T-cell (primary cell): ENCODE measurements at regions not wholly inside any gene's neighbourhood (a gene's known extent, or its start where the extent isn't known, plus 50 kb on each side); places are given as distances from the start of the nearest gene placed in this dataset.

Experiments used
- ATAC-seq, 4 experiments: fragments of 200-7000 bp in 3 of 4; fragments of 150-1000 bp in 1 of 4; cut with Tn5 transposase; replicated peaks in 1 of 4; 1 replicate in 3 of 4; 2 replicates in 1 of 4; pipeline ENCODE4 v1.10.0; 2021; ENCODE audit warnings: moderate library complexity in 3 of 4, mild to moderate bottlenecking in 2 of 4, moderate number of reproducible peaks in 1 of 4
- CTCF ChIA-PET, 2 donors: fragments of 300-600 bp; sonication (Branson Sonifier 250); formaldehyde crosslinking; loops; one replicate each; lab custom pipeline; 2022; ENCODE audit warnings: antibody characterized with exemption in 2 of 2; lab: Charles Lee
- POLR2A ChIA-PET, 2 donors: fragments of 300-600 bp; sonication (Branson Sonifier 250); formaldehyde crosslinking; loops; one replicate each; lab custom pipeline; 2022; ENCODE audit warnings: antibody characterized with exemption in 2 of 2; lab: Charles Lee
- DNase-seq, 35 experiments: peaks; one replicate each; pipeline versions ENCODE4 v3.0.0 to v3.0.0-alpha.2; 2013 to 2023
- H3K27ac ChIP-seq: one replicate; pipeline ENCODE4 v1.5.1; 2013; ENCODE audit warnings: low read length
- H3K27me3 ChIP-seq, 2 experiments: replicated peaks in 1 of 2; 1 replicate in 1 of 2; 2 replicates in 1 of 2; pipeline versions ENCODE4 v1.6.1 to v1.7.0; 2013; ENCODE audit warnings: low read length in 1 of 2, mixed read lengths in 1 of 2; ENCODE audit not compliant: control insufficient read depth in 2 of 2, insufficient read depth in 2 of 2; ENCODE audit errors: extremely low read depth in 1 of 2
- H3K36me3 ChIP-seq, 2 donors: 1 replicate in 1 of 2; 2 replicates in 1 of 2; pipeline versions ENCODE4 v1.6.1 to v1.7.0; 2013; ENCODE audit warnings: low read length in 1 of 2; ENCODE audit not compliant: control insufficient read depth in 2 of 2, insufficient read depth in 1 of 2; ENCODE audit errors: extremely low read depth in 1 of 2
- H3K4me1 ChIP-seq, 2 experiments: 1 replicate in 1 of 2; 2 replicates in 1 of 2; pipeline versions ENCODE4 v1.6.1 to v1.7.0; 2013; ENCODE audit warnings: low read length in 2 of 2, mixed read lengths in 1 of 2; ENCODE audit not compliant: insufficient read depth in 2 of 2, control insufficient read depth in 1 of 2; ENCODE audit errors: extremely low read depth in 1 of 2
- H3K4me3 ChIP-seq, 2 donors: 1 replicate in 1 of 2; 2 replicates in 1 of 2; pipeline versions ENCODE4 v1.5.1 to v1.7.0; 2013; ENCODE audit warnings: mild to moderate bottlenecking in 2 of 2, low read length in 1 of 2, moderate library complexity in 1 of 2; ENCODE audit not compliant: control insufficient read depth in 1 of 2; ENCODE audit errors: extremely low read depth in 1 of 2
- H3K9me3 ChIP-seq: 2 replicates; pipeline ENCODE4 v1.7.0; 2013
- H3K27ac Mint-ChIP-seq, 2 donors: one replicate each; pipeline ENCODE4 v1.8.0; 2020 to 2021; ENCODE audit warnings: mild to moderate bottlenecking in 2 of 2, mixed read lengths in 2 of 2
- H3K27me3 Mint-ChIP-seq, 2 donors: one replicate each; pipeline ENCODE4 v1.8.0; 2021 to 2022; ENCODE audit warnings: mixed read lengths in 2 of 2
- H3K36me3 Mint-ChIP-seq: one replicate; pipeline ENCODE4 v1.8.0; 2021; ENCODE audit warnings: mixed read lengths
- H3K4me1 Mint-ChIP-seq, 3 donors: one replicate each; pipeline ENCODE4 v1.8.0; 2020 to 2022; ENCODE audit warnings: mixed read lengths in 3 of 3, mild to moderate bottlenecking in 1 of 3
- H3K4me3 Mint-ChIP-seq, 3 donors: one replicate each; pipeline ENCODE4 v1.8.0; 2020 to 2022; ENCODE audit warnings: mild to moderate bottlenecking in 3 of 3, mixed read lengths in 3 of 3, moderate library complexity in 3 of 3
- H3K9me3 Mint-ChIP-seq, 3 donors: one replicate each; pipeline ENCODE4 v1.8.0; 2020 to 2022; ENCODE audit warnings: mixed read lengths in 3 of 3
- WGBS: methylation state at CpG from one replicate; pipeline ENCODE4 v1.1.5; 2013; ENCODE audit warnings: missing lambda C conversion rate; ENCODE audit not compliant: insufficient coverage; 5-methylcytosine and 5-hydroxymethylcytosine counted together

- Histone ChIP-seq H3K9me3 (no peaks in the 10 kb centered on the region), H3K4me1 (no peaks in the 10 kb centered on the region), H3K4me3 (no peak overlapping the region), H3K36me3 (no peaks in the 10 kb centered on the region), H3K27me3 (peaks cover 0 to 7% of the 10 kb centered on the region in 2 experiments), H3K27ac (no peak overlapping the region)
- H3K36me3 Mint-ChIP-seq = no peaks in the 10 kb centered on the region
- H3K4me1 Mint-ChIP-seq = no peaks in the 10 kb centered on the region
- ChIA-PET CTCF (no interaction called here), POLR2A (no interaction called here)
- DNase-seq (no peak), ATAC-seq (no peak)
- H3K4me3 Mint-ChIP-seq = no peak overlapping the region
- H3K9me3 Mint-ChIP-seq = peaks cover 0 to 5% (median 0%) of the 10 kb centered on the region in 3 donors
- H3K27ac Mint-ChIP-seq = no peak overlapping the region
- WGBS = 100% methylated on average over 2 of the region's 4 CpGs
- peaks cover 0 to 9% of the 10 kb centered on the region in 2 donors for H3K27me3 Mint-ChIP-seq
These were observed 191.6 kb upstream of the NCAM1 start for GRCh38 chr11:112769584-112769983.

- Histone ChIP-seq H3K36me3 (no peaks in the 10 kb centered on the region), H3K4me1 (no peaks in the 10 kb centered on the region), H3K4me3 (no peak overlapping the region), H3K9me3 (no peaks in the 10 kb centered on the region), H3K27ac (no peak overlapping the region), H3K27me3 (peaks cover 0 to 7% of the 10 kb centered on the region in 2 experiments)
- DNase-seq (no peak), ATAC-seq (no peak)
- Mint-ChIP-seq H3K27ac (no peak overlapping the region), H3K4me3 (no peak overlapping the region), H3K9me3 (peaks cover 0 to 5% (median 0%) of the 10 kb centered on the region in 3 donors), H3K27me3 (peaks cover 0 to 9% of the 10 kb centered on the region in 2 donors), H3K36me3 (no peaks in the 10 kb centered on the region), H3K4me1 (no peaks in the 10 kb centered on the region)
- ChIA-PET POLR2A (no interaction called here), CTCF (no interaction called here)
- 88% methylated on average over 4 of the region's 5 CpGs for WGBS
These were observed 191.2 kb upstream of the NCAM1 start for GRCh38 chr11:112770033-112770432.

- CTCF ChIA-PET = no interaction called here
- ATAC-seq = no peak
These were observed 190.7 kb upstream of the NCAM1 start for GRCh38 chr11:112770487-112770886.

GRCh38 chr11:112771851-112772250 lies 189.4 kb upstream of the NCAM1 start:
- no peak for DNase-seq
- H3K9me3 ChIP-seq = no peaks in the 10 kb centered on the region
- peaks cover 0 to 9% of the 10 kb centered on the region in 2 donors for H3K27me3 Mint-ChIP-seq
- H3K27ac ChIP-seq = no peak overlapping the region
- H3K4me1 ChIP-seq = no peaks in the 10 kb centered on the region
- no CpG with 5 or more reads among the region's 2 CpGs for WGBS
- no peak overlapping the region for H3K27ac Mint-ChIP-seq
- ATAC-seq = no peak
- H3K4me3 ChIP-seq = no peak overlapping the region
- ChIA-PET POLR2A (no interaction called here), CTCF (no interaction called here)
- no peak overlapping the region for H3K4me3 Mint-ChIP-seq
- peaks cover 0 to 5% (median 0%) of the 10 kb centered on the region in 3 donors for H3K9me3 Mint-ChIP-seq
- H3K36me3 ChIP-seq = no peaks in the 10 kb centered on the region
- no peaks in the 10 kb centered on the region for H3K4me1 Mint-ChIP-seq
- no peaks in the 10 kb centered on the region for H3K36me3 Mint-ChIP-seq
- H3K27me3 ChIP-seq = peaks cover 0 to 7% of the 10 kb centered on the region in 2 experiments

More at GRCh38 chr11:112770487-112770886, 190.7 kb upstream of the NCAM1 start:
- POLR2A ChIA-PET = no interaction called here
- H3K4me3 ChIP-seq = no peak overlapping the region
- Mint-ChIP-seq H3K27me3 (peaks cover 0 to 9% of the 10 kb centered on the region in 2 donors), H3K9me3 (peaks cover 0 to 5% (median 0%) of the 10 kb centered on the region in 3 donors), H3K27ac (no peak overlapping the region), H3K4me3 (no peak overlapping the region), H3K36me3 (no peaks in the 10 kb centered on the region), H3K4me1 (no peaks in the 10 kb centered on the region)
- DNase-seq = no peak
- H3K36me3 ChIP-seq = no peaks in the 10 kb centered on the region
- WGBS = 100% methylated on average over 1 of the region's 3 CpGs
- H3K27ac ChIP-seq = no peak overlapping the region
- H3K9me3 ChIP-seq = no peaks in the 10 kb centered on the region
- H3K4me1 ChIP-seq = no peaks in the 10 kb centered on the region
- H3K27me3 ChIP-seq = peaks cover 0 to 7% of the 10 kb centered on the region in 2 experiments

- Histone ChIP-seq H3K27me3 (peaks cover 0 to 17% of the 10 kb centered on the region in 2 experiments), H3K9me3 (no peaks in the 10 kb centered on the region), H3K4me3 (no peak overlapping the region), H3K4me1 (no peaks in the 10 kb centered on the region), H3K36me3 (no peaks in the 10 kb centered on the region), H3K27ac (no peak overlapping the region)
- H3K4me1 Mint-ChIP-seq = no peaks in the 10 kb centered on the region
- no peak overlapping the region for H3K4me3 Mint-ChIP-seq
- ATAC-seq (no peak), DNase-seq (no peak)
- WGBS = 83% methylated on average over 4 of the region's 4 CpGs
- peaks cover 0 to 5% (median 0%) of the 10 kb centered on the region in 3 donors for H3K9me3 Mint-ChIP-seq
- no peaks in the 10 kb centered on the region for H3K36me3 Mint-ChIP-seq
- CTCF ChIA-PET = no interaction called here
- POLR2A ChIA-PET = no interaction called here
- no peak overlapping the region for H3K27ac Mint-ChIP-seq
- peaks cover 0 to 9% of the 10 kb centered on the region in 2 donors for H3K27me3 Mint-ChIP-seq
These were observed 188.0 kb upstream of the NCAM1 start for GRCh38 chr11:112773264-112773663.

GRCh38 chr11:112776834-112777233 lies 184.4 kb upstream of the NCAM1 start:
- H3K36me3 ChIP-seq = no peaks in the 10 kb centered on the region
- no peaks in the 10 kb centered on the region for H3K9me3 ChIP-seq
- H3K9me3 Mint-ChIP-seq = no peaks in the 10 kb centered on the region
- H3K4me3 Mint-ChIP-seq = no peak overlapping the region
- no peak overlapping the region for H3K27ac ChIP-seq
- ATAC-seq (no peak), DNase-seq (no peak)
- no peaks in the 10 kb centered on the region for H3K4me1 Mint-ChIP-seq
- ChIA-PET CTCF (no interaction called here), POLR2A (no interaction called here)
- H3K27me3 ChIP-seq = peaks cover 0 to 18% of the 10 kb centered on the region in 2 experiments
- peaks cover 6 to 14% of the 10 kb centered on the region in 2 donors for H3K27me3 Mint-ChIP-seq
- WGBS = 80% methylated on average over 3 of the region's 5 CpGs
- H3K27ac Mint-ChIP-seq = no peak overlapping the region
- H3K4me3 ChIP-seq = no peak overlapping the region
- no peaks in the 10 kb centered on the region for H3K4me1 ChIP-seq
- H3K36me3 Mint-ChIP-seq = no peaks in the 10 kb centered on the region

DNA sequence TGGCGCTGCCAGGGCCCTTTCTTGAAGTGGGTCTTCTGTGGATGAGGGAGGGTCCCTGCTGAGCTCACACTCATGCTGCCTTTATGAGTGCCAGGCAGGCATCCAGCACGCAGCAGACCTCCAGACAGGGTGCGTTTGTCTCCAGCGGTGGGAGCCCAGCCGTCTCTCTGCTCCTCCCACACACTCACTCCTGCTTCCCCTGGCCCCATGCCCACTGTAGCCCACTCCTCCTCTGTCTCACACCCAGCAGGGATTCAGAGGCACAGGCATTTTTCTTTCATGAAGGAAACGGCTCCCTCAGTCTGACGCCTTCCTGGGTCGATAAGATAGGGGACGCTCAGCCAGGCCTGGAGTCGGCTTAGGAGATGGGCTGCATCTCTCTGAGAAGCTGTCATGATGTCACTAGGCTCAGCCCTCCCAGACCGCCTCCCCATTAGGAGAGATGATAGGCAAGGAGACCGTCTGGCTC lies 183.9 kb upstream of the NCAM1 start:
- Histone ChIP-seq H3K36me3 (no peaks in the 10 kb centered on the region), H3K4me1 (no peaks in the 10 kb centered on the region), H3K27me3 (peaks cover 0 to 18% of the 10 kb centered on the region in 2 experiments), H3K9me3 (no peaks in the 10 kb centered on the region), H3K4me3 (no peak overlapping the region), H3K27ac (no peak overlapping the region)
- Mint-ChIP-seq H3K4me3 (no peak overlapping the region), H3K9me3 (no peaks in the 10 kb centered on the region), H3K27me3 (peaks cover 6 to 19% of the 10 kb centered on the region in 2 donors), H3K27ac (no peak overlapping the region), H3K36me3 (no peaks in the 10 kb centered on the region), H3K4me1 (no peaks in the 10 kb centered on the region)
- ATAC-seq (no peak), DNase-seq (no peak)
- ChIA-PET POLR2A (no interaction called here), CTCF (no interaction called here)
- 65% methylated on average over 9 of the region's 12 CpGs for WGBS
